ENCODE measurements at regions not wholly inside any gene's neighbourhood (a gene's known extent, or its start where the extent isn't known, plus 50 kb on each side); places are given as distances from the start of the nearest gene placed in this dataset.
"Not testable (repeated sequence)": the region's sequence is repeated elsewhere in the genome, so short reads cannot be mapped to it uniquely, and the experiment has no call there.

DNA sequence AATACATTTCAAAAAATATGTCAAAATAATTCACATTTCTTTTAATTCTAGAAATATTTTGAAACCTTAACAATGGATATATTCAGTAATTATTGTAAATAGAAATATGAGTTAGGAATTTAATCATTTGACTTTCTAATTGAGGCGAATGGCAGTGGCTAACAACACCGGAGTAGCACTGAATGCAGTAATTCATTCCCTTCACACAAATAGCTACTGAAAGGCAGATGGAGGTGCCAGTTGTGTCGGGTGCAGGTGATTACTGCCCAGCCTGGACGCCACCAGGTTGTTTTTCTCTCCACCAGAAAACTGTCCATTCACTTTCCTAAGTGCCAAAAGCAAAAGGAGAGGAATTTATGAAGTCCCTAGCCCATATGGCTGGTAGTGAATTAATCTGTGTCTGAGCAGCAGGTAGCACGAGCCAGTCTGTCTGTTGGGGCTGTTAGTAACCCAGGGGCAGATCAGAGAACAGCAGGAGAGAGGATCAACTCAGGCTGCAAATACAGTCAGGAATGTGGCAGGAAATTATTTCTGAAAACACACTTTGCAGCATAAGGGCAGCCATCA lies 79.3 kb upstream of the GMNC start:
- TF ChIP-seq MAZ (IDR thresholded peaks at IDR 0.05; ENCODE audit: borderline replicate concordance, low read depth, low read length) (no peak), POLR2A (IDR thresholded peaks at IDR 0.05; ENCODE audit: low read depth, low read length) (no peak)
- Histone ChIP-seq H4K91ac (ENCODE audit: insufficient read depth, low read depth, low read length) (no peak overlapping the region), H2AFZ (replicated peaks; ENCODE audit: low read length, poor library complexity) (no peak overlapping the region), H2BK20ac (ENCODE audit: low read depth, low read length) (no peak overlapping the region), H3K79me1 (ENCODE audit: low read depth in 1 of 2, low read length in 2 of 2) (no peaks in the 10 kb centered on the region), H4K8ac (ENCODE audit: low read depth in 2 of 2, low read length in 2 of 2) (no peak overlapping the region), H2BK5ac (ENCODE audit: low read depth, low read length, poor library complexity, severe bottlenecking) (no peak overlapping the region), H3K4ac (ENCODE audit: low read depth, low read length) (no peak overlapping the region), H3K56ac (ENCODE audit: extremely low read depth, insufficient read depth, low read length) (no peak overlapping the region), H3K4me2 (ENCODE audit: low read depth, low read length) (no peak overlapping the region), H3K27me3 (ENCODE audit: control insufficient read depth, insufficient read depth, low read length) (no peaks in the 10 kb centered on the region; the same call in 1 of the 2 replicates), H2AK9ac (replicated peaks; ENCODE audit: low read depth, low read length, poor library complexity) (no peak overlapping the region), H3K27ac (ENCODE audit: insufficient read depth, low read length) (no peak overlapping the region), H3K9ac (ENCODE audit: low read depth, low read length) (no peak overlapping the region), H3K18ac (ENCODE audit: low read depth, low read length) (no peak overlapping the region), H3K14ac (replicated peaks; ENCODE audit: low read depth, low read length) (no peak overlapping the region), H3K23ac (ENCODE audit: low read depth, low read length) (no peak overlapping the region), H4K5ac (ENCODE audit: low read depth, low read length) (no peak overlapping the region), H3K4me3 (ENCODE audit: insufficient read depth, low read depth, low read length) (no peak overlapping the region), H2BK120ac (ENCODE audit: low read depth, low read length) (no peak overlapping the region), H3K9me3 (ENCODE audit: control insufficient read depth, insufficient read depth, low read length) (no peaks in the 10 kb centered on the region), H3K9me1 (ENCODE audit: insufficient read depth, low read length) (no peaks in the 10 kb centered on the region), H3K36me3 (ENCODE audit: control insufficient read depth, insufficient read depth, low read length) (no peaks in the 10 kb centered on the region), H2BK15ac (ENCODE audit: low read depth, low read length) (no peak overlapping the region), H2AK5ac (ENCODE audit: low read depth, low read length) (no peak overlapping the region), H4K20me1 (ENCODE audit: insufficient read depth, low read length) (no peaks in the 10 kb centered on the region), H3K4me1 (ENCODE audit: control insufficient read depth, insufficient read depth, low read length) (no peaks in the 10 kb centered on the region)
- no peak for ATAC-seq (ENCODE audit: low read depth)
- ChIA-PET POLR2A (ENCODE audit: unreplicated experiment) (no interaction called here), CTCF (no interaction called here)
- intact Hi-C loops (cut with micrococcal nuclease), result no loop called here
- dilution Hi-C loops (cut with HindIII; ENCODE audit: low sequenced_read_pairs, unreplicated experiment), result no loop called here
- no TSS peak for BruUV-seq (replicated peaks)
- no CpG with 5 or more reads among the region's 5 CpGs for WGBS, 2 experiments (ENCODE audit: extremely low coverage in 2 of 2, insufficient read length in 1 of 2)
- in situ Hi-C loops (cut with MboI; ENCODE audit: low sequenced_read_pairs), result no loop called here
- DNase-seq, result no peak

GRCh38 chr3:190934616-190935015 lies 72.1 kb upstream of the GMNC start:
- POLR2A ChIA-PET (ENCODE audit: unreplicated experiment); H4K91ac ChIP-seq (ENCODE audit: insufficient read depth, low read depth, low read length); dilution Hi-C loops (cut with HindIII; ENCODE audit: low sequenced_read_pairs, unreplicated experiment); H3K14ac ChIP-seq (replicated peaks; ENCODE audit: low read depth, low read length); H4K5ac ChIP-seq (ENCODE audit: low read depth, low read length); H2AK9ac ChIP-seq (replicated peaks; ENCODE audit: low read depth, low read length, poor library complexity); H3K9ac ChIP-seq (ENCODE audit: low read depth, low read length); in situ Hi-C loops (cut with MboI; ENCODE audit: low sequenced_read_pairs); H3K4ac ChIP-seq (ENCODE audit: low read depth, low read length); H3K18ac ChIP-seq (ENCODE audit: low read depth, low read length); BruUV-seq (replicated peaks); H2BK5ac ChIP-seq (ENCODE audit: low read depth, low read length, poor library complexity, severe bottlenecking); H2BK20ac ChIP-seq (ENCODE audit: low read depth, low read length); H3K4me3 ChIP-seq (ENCODE audit: insufficient read depth, low read depth, low read length); H3K79me1 ChIP-seq (ENCODE audit: low read depth in 1 of 2, low read length in 2 of 2); H4K20me1 ChIP-seq (ENCODE audit: insufficient read depth, low read length); H2AK5ac ChIP-seq (ENCODE audit: low read depth, low read length); DNase-seq; H4K8ac ChIP-seq (ENCODE audit: low read depth in 2 of 2, low read length in 2 of 2); H2AFZ ChIP-seq (replicated peaks; ENCODE audit: low read length, poor library complexity); H3K4me2 ChIP-seq (ENCODE audit: low read depth, low read length); H3K4me1 ChIP-seq (ENCODE audit: control insufficient read depth, insufficient read depth, low read length); H3K56ac ChIP-seq (ENCODE audit: extremely low read depth, insufficient read depth, low read length); H3K9me1 ChIP-seq (ENCODE audit: insufficient read depth, low read length); H3K27me3 ChIP-seq (ENCODE audit: control insufficient read depth, insufficient read depth, low read length); H2BK15ac ChIP-seq (ENCODE audit: low read depth, low read length); intact Hi-C loops (cut with micrococcal nuclease); H3K27ac ChIP-seq (ENCODE audit: insufficient read depth, low read length); H3K23ac ChIP-seq (ENCODE audit: low read depth, low read length); ATAC-seq (ENCODE audit: low read depth); H3K36me3 ChIP-seq (ENCODE audit: control insufficient read depth, insufficient read depth, low read length); H3K9me3 ChIP-seq (ENCODE audit: control insufficient read depth, insufficient read depth, low read length); H2BK120ac ChIP-seq (ENCODE audit: low read depth, low read length); CTCF ChIA-PET: not testable (repeated sequence)
- 40% methylated on average over 3 of the region's 9 CpGs; no CpG with 5 or more reads in 1 of the 2 experiments for WGBS, 2 experiments (ENCODE audit: extremely low coverage in 2 of 2, insufficient read length in 1 of 2)

All from IMR-90 (cell line).